ENCODE measurements at regions not wholly inside any gene's neighbourhood (a gene's known extent, or its start where the extent isn't known, plus 50 kb on each side); places are given as distances from the start of the nearest gene placed in this dataset.

DNA sequence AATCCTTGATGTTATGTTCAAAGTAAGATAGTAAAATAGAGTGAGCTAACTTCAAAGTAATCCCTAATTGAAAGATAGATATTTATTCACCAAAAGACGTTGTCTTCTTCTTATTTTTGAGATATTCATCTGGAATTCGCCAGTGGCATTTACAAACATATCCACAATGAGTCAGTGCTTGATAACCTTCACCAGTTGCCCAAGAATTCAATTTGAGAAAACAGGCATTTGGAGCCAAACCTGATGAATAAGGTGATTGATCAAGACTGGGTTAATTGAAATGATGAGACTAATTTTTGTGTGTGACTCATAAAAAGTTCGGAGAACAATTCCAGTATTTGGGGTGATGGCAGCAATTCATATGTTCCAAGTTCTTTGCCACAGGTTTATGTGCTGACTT is 344.0 kb downstream of the ARL4A start:
- H3K4me2 ChIP-seq (ENCODE audit: insufficient read depth, low read length): no peak overlapping the region
- H3K36me3 ChIP-seq (ENCODE audit: control insufficient read depth in 2 of 2, extremely low read depth in 1 of 2, insufficient read depth in 2 of 2, low read length in 2 of 2): no peaks in the 10 kb centered on the region
- intact Hi-C loops (cut with micrococcal nuclease) (no loop called here), dilution Hi-C loops (cut with MboI; ENCODE audit: extremely low pct_ligation_motif_present, low sequenced_read_pairs) (no loop called here)
- H3K4me1 ChIP-seq (ENCODE audit: control insufficient read depth, extremely low read depth, insufficient read depth, low read length): peaks cover 18% of the 10 kb centered on the region
- no TSS peak for BruUV-seq (replicated peaks)
- H3K9me1 ChIP-seq (replicated peaks; ENCODE audit: control insufficient read depth, extremely low read depth, insufficient read depth, low read length): no peaks in the 10 kb centered on the region
- DNase-seq (ENCODE audit: low read depth, low spot score): no peak
- H3K9me3 ChIP-seq (replicated peaks; ENCODE audit: control insufficient read depth, insufficient read depth, low read length): no peaks in the 10 kb centered on the region
- no peak overlapping the region for H3K27ac ChIP-seq (ENCODE audit: insufficient read depth, low read depth, low read length)
- no peak overlapping the region for H3K4me3 ChIP-seq (replicated peaks in 1 of 3; ENCODE audit: insufficient read depth in 1 of 3, low read depth in 1 of 3, low read length in 3 of 3)
- no peak overlapping the region for H2AFZ ChIP-seq (ENCODE audit: low read depth, low read length)
- H4K20me1 ChIP-seq (replicated peaks; ENCODE audit: control insufficient read depth, extremely low read depth, insufficient read depth, low read length): no peaks in the 10 kb centered on the region
- no peak for FAIRE-seq
- ChIA-PET CTCF (interaction anchor here (1.0 kb wide), 1 partner anchor 16 kb away, joined by 3 read pairs; no protein-coding TSS in a partner anchor), POLR2A (no interaction called here)
- no peaks in the 10 kb centered on the region for H3K27me3 ChIP-seq (ENCODE audit: control insufficient read depth in 2 of 2, insufficient read depth in 2 of 2, low read length in 2 of 2)
- H3K79me2 ChIP-seq (ENCODE audit: control insufficient read depth, insufficient read depth, low read length): no peaks in the 10 kb centered on the region
- TF ChIP-seq EZH2 (IDR thresholded peaks at IDR 0.05; ENCODE audit: borderline replicate concordance, low read depth, low read length, severe bottlenecking): no peak
- TF ChIP-seq GATA2 (IDR thresholded peaks at IDR 0.05; ENCODE audit: insufficient read depth, insufficient read length, low read depth, low read length): no peak
- no peak overlapping the region for H3K9ac ChIP-seq (replicated peaks; ENCODE audit: extremely low read depth, insufficient read depth, low read length)

DNA sequence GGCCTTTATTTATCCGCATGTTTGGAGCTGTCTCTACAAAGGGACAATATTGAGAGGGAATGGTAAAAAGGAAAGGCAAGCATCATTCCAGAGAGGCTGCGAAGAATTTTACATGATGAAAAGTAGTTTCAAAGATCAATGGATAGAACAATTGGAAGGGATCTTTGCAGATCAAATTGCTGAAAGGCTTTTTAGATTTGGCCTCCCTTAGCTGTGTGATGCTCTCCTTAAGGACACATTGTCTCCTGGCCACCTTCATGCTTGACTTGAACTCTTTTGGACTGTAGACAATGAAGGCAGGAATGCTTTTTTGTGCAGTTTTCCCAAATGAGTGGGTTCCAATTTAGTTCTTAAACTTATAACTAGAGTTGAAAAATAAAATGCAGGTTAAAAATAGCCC is 344.7 kb downstream of the ARL4A start:
- Histone ChIP-seq H3K36me3 (ENCODE audit: control insufficient read depth in 2 of 2, extremely low read depth in 1 of 2, insufficient read depth in 2 of 2, low read length in 2 of 2) (no peaks in the 10 kb centered on the region), H4K20me1 (replicated peaks; ENCODE audit: control insufficient read depth, extremely low read depth, insufficient read depth, low read length) (no peaks in the 10 kb centered on the region), H3K4me3 (replicated peaks in 1 of 3; ENCODE audit: insufficient read depth in 1 of 3, low read depth in 1 of 3, low read length in 3 of 3) (no peak overlapping the region), H3K9ac (replicated peaks; ENCODE audit: extremely low read depth, insufficient read depth, low read length) (no peak overlapping the region), H3K27me3 (ENCODE audit: control insufficient read depth in 2 of 2, insufficient read depth in 2 of 2, low read length in 2 of 2) (no peaks in the 10 kb centered on the region), H3K27ac (ENCODE audit: insufficient read depth, low read depth, low read length) (no peak overlapping the region), H3K9me3 (replicated peaks; ENCODE audit: control insufficient read depth, insufficient read depth, low read length) (no peaks in the 10 kb centered on the region), H3K9me1 (replicated peaks; ENCODE audit: control insufficient read depth, extremely low read depth, insufficient read depth, low read length) (no peaks in the 10 kb centered on the region), H2AFZ (ENCODE audit: low read depth, low read length) (no peak overlapping the region), H3K4me2 (ENCODE audit: insufficient read depth, low read length) (no peak overlapping the region), H3K4me1 (ENCODE audit: control insufficient read depth, extremely low read depth, insufficient read depth, low read length) (peaks cover 18% of the 10 kb centered on the region), H3K79me2 (ENCODE audit: control insufficient read depth, insufficient read depth, low read length) (no peaks in the 10 kb centered on the region)
- FAIRE-seq (no peak), DNase-seq (ENCODE audit: low read depth, low spot score) (no peak)
- POLR2A ChIA-PET: no interaction called here
- intact Hi-C loops (cut with micrococcal nuclease) (no loop called here), dilution Hi-C loops (cut with MboI; ENCODE audit: extremely low pct_ligation_motif_present, low sequenced_read_pairs) (no loop called here)
- CTCF ChIA-PET: no interaction called here
- no TSS peak for BruUV-seq (replicated peaks)
- TF ChIP-seq FOS (IDR thresholded peaks at IDR 0.05; ENCODE audit: borderline replicate concordance, insufficient read depth, low read length) (no peak), POLR2A (IDR thresholded peaks at IDR 0.05; ENCODE audit: low read depth, low read length) (no peak), JUN (IDR thresholded peaks at IDR 0.05; ENCODE audit: borderline replicate concordance, insufficient read depth, insufficient read length, low read depth) (no peak), EZH2 (IDR thresholded peaks at IDR 0.05; ENCODE audit: borderline replicate concordance, low read depth, low read length, severe bottlenecking) (no peak), GATA2 (IDR thresholded peaks at IDR 0.05; ENCODE audit: insufficient read depth, insufficient read length, low read depth, low read length) (no peak), POLR2AphosphoS5 (IDR thresholded peaks at IDR 0.05; ENCODE audit: insufficient read depth, low read depth, low read length) (no peak), MYC (IDR thresholded peaks at IDR 0.05; ENCODE audit: low read depth, low read length) (no peak)
- TF ChIP-seq, protein P1, sequence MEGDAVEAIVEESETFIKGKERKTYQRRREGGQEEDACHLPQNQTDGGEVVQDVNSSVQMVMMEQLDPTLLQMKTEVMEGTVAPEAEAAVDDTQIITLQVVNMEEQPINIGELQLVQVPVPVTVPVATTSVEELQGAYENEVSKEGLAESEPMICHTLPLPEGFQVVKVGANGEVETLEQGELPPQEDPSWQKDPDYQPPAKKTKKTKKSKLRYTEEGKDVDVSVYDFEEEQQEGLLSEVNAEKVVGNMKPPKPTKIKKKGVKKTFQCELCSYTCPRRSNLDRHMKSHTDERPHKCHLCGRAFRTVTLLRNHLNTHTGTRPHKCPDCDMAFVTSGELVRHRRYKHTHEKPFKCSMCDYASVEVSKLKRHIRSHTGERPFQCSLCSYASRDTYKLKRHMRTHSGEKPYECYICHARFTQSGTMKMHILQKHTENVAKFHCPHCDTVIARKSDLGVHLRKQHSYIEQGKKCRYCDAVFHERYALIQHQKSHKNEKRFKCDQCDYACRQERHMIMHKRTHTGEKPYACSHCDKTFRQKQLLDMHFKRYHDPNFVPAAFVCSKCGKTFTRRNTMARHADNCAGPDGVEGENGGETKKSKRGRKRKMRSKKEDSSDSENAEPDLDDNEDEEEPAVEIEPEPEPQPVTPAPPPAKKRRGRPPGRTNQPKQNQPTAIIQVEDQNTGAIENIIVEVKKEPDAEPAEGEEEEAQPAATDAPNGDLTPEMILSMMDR (IDR thresholded peaks at IDR 0.05; ENCODE audit: extremely low read depth in 1 of 2, insufficient read depth in 1 of 2, low read depth in 1 of 2, low read length in 2 of 2): no peak
- TF ChIP-seq, protein P2, sequence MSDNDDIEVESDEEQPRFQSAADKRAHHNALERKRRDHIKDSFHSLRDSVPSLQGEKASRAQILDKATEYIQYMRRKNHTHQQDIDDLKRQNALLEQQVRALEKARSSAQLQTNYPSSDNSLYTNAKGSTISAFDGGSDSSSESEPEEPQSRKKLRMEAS (IDR thresholded peaks at IDR 0.05; ENCODE audit: insufficient read depth, insufficient read length): no peak

Data from endothelial cell of umbilical vein (primary cell).